ENCODE measurements at regions not wholly inside any gene's neighbourhood (a gene's known extent, or its start where the extent isn't known, plus 50 kb on each side); places are given as distances from the start of the nearest gene placed in this dataset.
"Not testable (repeated sequence)": the region's sequence is repeated elsewhere in the genome, so short reads cannot be mapped to it uniquely, and the experiment has no call there.

DNA sequence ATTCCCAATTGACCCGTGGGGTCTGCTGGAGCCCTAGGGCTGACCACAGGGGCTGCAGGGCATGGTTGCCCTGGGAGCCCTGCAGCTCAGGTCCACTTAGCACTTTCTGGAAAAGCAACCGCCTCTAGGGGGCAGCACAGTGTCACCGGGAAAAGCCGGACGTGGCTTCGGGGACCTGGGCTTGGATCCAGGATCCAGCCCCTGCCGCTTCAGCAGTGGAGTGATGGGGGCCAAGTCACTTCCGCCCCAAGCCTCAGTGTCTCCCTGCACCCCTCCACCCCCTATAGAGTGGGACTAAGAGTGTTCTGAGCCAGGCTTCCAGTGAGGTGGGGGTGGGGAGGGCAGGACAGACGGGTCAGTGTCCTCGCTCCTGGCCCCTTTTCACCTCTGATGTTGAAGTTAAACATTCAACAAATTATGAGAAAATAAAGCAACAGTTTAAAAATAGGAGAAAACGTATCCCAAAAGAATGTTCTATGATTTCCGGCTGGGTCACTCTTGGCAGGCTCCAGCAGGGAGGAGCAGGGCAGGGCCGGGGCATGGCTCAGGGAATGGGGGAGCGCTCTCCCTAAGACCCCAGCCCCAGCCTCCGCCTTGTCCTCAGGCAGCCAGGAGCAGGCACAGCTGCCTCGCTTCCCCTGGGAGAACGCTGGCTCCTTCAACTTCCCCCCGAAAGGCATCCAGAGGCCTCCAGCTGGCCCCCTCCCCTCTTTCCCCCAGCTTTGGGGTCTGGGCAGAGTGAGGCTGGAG is 96.5 kb upstream of the FGF3 start:
- Histone ChIP-seq H3K4me2 (peak overlapping the region; percentile 69), H3K4me3 (no peak overlapping the region), H3K9me3 (peaks cover 3% of the 10 kb centered on the region; the same call in 1 of the 3 replicates), H3K27ac (peak overlapping the region; percentile 54 to 83), H3K4me1 (peaks cover 8% of the 10 kb centered on the region; the same call in 1 of the 3 replicates)
- peak; percentile 44 to 66 for ATAC-seq
- WGBS (ENCODE audit: missing lambda C conversion rate), result 37% methylated on average over 12 of the region's 18 CpGs
- ChIA-PET CTCF (interaction anchor here (0.6 to 10.5 kb wide), 52 partner anchors 10 to 1665 kb away, joined by 3 to 233 read pairs (median 4); partner anchors contain the start of gene FADD), POLR2A (no interaction called here)
- DNase-seq (ENCODE audit: low read depth in 1 of 2, low spot score in 1 of 2), result peak; percentile 59 to 75
- no peak for FAIRE-seq
- TF ChIP-seq NR3C1 (IDR thresholded peaks at IDR 0.05) (no peak), NFE2L2 (conservative IDR thresholded peaks at IDR 0.05; ENCODE audit: low read length) (no peak), TP53 (CRISPR knock-in tag; IDR thresholded peaks at IDR 0.05) (no peak), ZSCAN20 (CRISPR knock-in tag; IDR thresholded peaks at IDR 0.05) (no peak), POLR2A (IDR thresholded peaks at IDR 0.05; ENCODE audit: low read length) (no peak), RCOR1 (IDR thresholded peaks at IDR 0.05; ENCODE audit: low read depth, low read length) (no peak), JUN (IDR thresholded peaks at IDR 0.05) (no peak), ZNF302 (CRISPR knock-in tag; IDR thresholded peaks at IDR 0.05) (no peak), RAD21 (conservative IDR thresholded peaks at IDR 0.05 in 1 of 2, IDR thresholded peaks at IDR 0.05 in 1 of 2) (peak; percentile 79 to 80), CBX2 (IDR thresholded peaks at IDR 0.05; ENCODE audit: borderline replicate concordance, low read depth) (no peak), SMC3 (IDR thresholded peaks at IDR 0.05) (peak; percentile 67), POLR2AphosphoS2 (conservative IDR thresholded peaks at IDR 0.05; ENCODE audit: low read length) (no peak), CEBPB (IDR thresholded peaks at IDR 0.05) (no peak), GATA3 (IDR thresholded peaks at IDR 0.05; ENCODE audit: borderline replicate concordance) (no peak), EHF (CRISPR knock-in tag; IDR thresholded peaks at IDR 0.05) (no peak), BHLHE40 (IDR thresholded peaks at IDR 0.05; ENCODE audit: low read depth, low read length) (no peak), SREBF2 (IDR thresholded peaks at IDR 0.05) (no peak), ZFP36 (IDR thresholded peaks at IDR 0.05; ENCODE audit: borderline replicate concordance, partially characterized antibody) (no peak), KDM1A (IDR thresholded peaks at IDR 0.05; ENCODE audit: low read depth) (no peak), RNF2 (IDR thresholded peaks at IDR 0.05; ENCODE audit: borderline replicate concordance, low read depth) (no peak), HOXA7 (CRISPR knock-in tag; IDR thresholded peaks at IDR 0.05) (no peak), CHD2 (IDR thresholded peaks at IDR 0.05; ENCODE audit: low read length, partially characterized antibody) (no peak)
- TF ChIP-seq, protein P1, sequence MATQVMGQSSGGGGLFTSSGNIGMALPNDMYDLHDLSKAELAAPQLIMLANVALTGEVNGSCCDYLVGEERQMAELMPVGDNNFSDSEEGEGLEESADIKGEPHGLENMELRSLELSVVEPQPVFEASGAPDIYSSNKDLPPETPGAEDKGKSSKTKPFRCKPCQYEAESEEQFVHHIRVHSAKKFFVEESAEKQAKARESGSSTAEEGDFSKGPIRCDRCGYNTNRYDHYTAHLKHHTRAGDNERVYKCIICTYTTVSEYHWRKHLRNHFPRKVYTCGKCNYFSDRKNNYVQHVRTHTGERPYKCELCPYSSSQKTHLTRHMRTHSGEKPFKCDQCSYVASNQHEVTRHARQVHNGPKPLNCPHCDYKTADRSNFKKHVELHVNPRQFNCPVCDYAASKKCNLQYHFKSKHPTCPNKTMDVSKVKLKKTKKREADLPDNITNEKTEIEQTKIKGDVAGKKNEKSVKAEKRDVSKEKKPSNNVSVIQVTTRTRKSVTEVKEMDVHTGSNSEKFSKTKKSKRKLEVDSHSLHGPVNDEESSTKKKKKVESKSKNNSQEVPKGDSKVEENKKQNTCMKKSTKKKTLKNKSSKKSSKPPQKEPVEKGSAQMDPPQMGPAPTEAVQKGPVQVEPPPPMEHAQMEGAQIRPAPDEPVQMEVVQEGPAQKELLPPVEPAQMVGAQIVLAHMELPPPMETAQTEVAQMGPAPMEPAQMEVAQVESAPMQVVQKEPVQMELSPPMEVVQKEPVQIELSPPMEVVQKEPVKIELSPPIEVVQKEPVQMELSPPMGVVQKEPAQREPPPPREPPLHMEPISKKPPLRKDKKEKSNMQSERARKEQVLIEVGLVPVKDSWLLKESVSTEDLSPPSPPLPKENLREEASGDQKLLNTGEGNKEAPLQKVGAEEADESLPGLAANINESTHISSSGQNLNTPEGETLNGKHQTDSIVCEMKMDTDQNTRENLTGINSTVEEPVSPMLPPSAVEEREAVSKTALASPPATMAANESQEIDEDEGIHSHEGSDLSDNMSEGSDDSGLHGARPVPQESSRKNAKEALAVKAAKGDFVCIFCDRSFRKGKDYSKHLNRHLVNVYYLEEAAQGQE (IDR thresholded peaks at IDR 0.05), result no peak
- TF ChIP-seq, protein P2, sequence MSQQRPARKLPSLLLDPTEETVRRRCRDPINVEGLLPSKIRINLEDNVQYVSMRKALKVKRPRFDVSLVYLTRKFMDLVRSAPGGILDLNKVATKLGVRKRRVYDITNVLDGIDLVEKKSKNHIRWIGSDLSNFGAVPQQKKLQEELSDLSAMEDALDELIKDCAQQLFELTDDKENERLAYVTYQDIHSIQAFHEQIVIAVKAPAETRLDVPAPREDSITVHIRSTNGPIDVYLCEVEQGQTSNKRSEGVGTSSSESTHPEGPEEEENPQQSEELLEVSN (IDR thresholded peaks at IDR 0.05; ENCODE audit: borderline replicate concordance, low read depth), result no peak
- TF ChIP-seq, protein P3, sequence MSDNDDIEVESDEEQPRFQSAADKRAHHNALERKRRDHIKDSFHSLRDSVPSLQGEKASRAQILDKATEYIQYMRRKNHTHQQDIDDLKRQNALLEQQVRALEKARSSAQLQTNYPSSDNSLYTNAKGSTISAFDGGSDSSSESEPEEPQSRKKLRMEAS (IDR thresholded peaks at IDR 0.05), result 0 out of 2 replicates have a peak, but pooled peaks have one; percentile 15
- TF ChIP-seq, protein P4, sequence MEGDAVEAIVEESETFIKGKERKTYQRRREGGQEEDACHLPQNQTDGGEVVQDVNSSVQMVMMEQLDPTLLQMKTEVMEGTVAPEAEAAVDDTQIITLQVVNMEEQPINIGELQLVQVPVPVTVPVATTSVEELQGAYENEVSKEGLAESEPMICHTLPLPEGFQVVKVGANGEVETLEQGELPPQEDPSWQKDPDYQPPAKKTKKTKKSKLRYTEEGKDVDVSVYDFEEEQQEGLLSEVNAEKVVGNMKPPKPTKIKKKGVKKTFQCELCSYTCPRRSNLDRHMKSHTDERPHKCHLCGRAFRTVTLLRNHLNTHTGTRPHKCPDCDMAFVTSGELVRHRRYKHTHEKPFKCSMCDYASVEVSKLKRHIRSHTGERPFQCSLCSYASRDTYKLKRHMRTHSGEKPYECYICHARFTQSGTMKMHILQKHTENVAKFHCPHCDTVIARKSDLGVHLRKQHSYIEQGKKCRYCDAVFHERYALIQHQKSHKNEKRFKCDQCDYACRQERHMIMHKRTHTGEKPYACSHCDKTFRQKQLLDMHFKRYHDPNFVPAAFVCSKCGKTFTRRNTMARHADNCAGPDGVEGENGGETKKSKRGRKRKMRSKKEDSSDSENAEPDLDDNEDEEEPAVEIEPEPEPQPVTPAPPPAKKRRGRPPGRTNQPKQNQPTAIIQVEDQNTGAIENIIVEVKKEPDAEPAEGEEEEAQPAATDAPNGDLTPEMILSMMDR (IDR thresholded peaks at IDR 0.05), result peak; percentile 88
- TF ChIP-seq, protein P5, sequence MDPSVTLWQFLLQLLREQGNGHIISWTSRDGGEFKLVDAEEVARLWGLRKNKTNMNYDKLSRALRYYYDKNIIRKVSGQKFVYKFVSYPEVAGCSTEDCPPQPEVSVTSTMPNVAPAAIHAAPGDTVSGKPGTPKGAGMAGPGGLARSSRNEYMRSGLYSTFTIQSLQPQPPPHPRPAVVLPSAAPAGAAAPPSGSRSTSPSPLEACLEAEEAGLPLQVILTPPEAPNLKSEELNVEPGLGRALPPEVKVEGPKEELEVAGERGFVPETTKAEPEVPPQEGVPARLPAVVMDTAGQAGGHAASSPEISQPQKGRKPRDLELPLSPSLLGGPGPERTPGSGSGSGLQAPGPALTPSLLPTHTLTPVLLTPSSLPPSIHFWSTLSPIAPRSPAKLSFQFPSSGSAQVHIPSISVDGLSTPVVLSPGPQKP (IDR thresholded peaks at IDR 0.05; ENCODE audit: low read depth, low read length), result no peak

DNA sequence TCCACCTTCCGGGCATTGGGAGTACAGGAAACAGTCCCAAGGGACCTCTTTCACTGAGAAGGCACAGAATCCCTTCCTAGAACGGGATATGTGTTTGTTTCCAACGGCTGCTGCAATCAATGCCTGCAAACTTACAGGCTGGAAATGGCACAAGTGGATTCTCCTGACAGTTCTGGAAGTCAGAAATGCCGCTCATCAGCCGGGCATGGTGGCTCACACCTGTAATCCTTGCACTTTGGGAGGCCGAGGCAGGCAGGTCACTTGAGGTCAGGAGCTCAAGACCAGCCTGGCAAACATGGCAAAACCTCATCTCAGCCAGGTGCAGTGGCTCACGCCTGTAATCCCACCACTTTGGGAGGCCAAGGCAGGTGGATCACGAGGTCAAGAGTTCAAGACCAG is 97.0 kb upstream of the FGF3 start:
- DNase-seq (ENCODE audit: low read depth in 1 of 2, low spot score in 1 of 2); ATAC-seq; POLR2A ChIA-PET; H3K4me1 ChIP-seq; FAIRE-seq; H3K4me3 ChIP-seq; H3K9me3 ChIP-seq: not testable (repeated sequence)
- CTCF ChIA-PET, result interaction anchor here (0.6 to 10.5 kb wide), 21 partner anchors 10 to 1665 kb away, joined by 3 to 233 read pairs (median 4); partner anchors contain the start of gene FADD
- 41% methylated on average over 8 of the region's 8 CpGs for WGBS (ENCODE audit: missing lambda C conversion rate)
- peak overlapping the region; percentile 69 for H3K4me2 ChIP-seq
- H3K27ac ChIP-seq, result peak overlapping the region; percentile 54 to 83; a peak in 4 of 6 replicates

Measured in A549 (cell line).